Upper lobe of right lung (tissue), 1 donor: ENCODE measurements at regions not wholly inside any gene's neighbourhood (a gene's known extent, or its start where the extent isn't known, plus 50 kb on each side); places are given as distances from the start of the nearest gene placed in this dataset.

Experiments
- ATAC-seq: fragments of 200-7000 bp; cut with Tn5 transposase; one replicate; pipeline ENCODE4 v1.9.1; 2020; ENCODE audit warnings: mild to moderate bottlenecking, moderate library complexity
- DNase-seq: peaks from one replicate; pipeline ENCODE4 v3.0.0-alpha.2; 2020
- H3K27ac ChIP-seq: fragments of 200-600 bp; one replicate; pipeline ENCODE4 v1.8.0; 2022
- H3K27me3 ChIP-seq: fragments of 200-600 bp; one replicate; pipeline ENCODE4 v1.8.0; 2022; ENCODE audit warnings: mild to moderate bottlenecking
- H3K36me3 ChIP-seq: fragments of 200-600 bp; one replicate; pipeline ENCODE4 v1.8.0; 2022
- H3K4me1 ChIP-seq: fragments of 200-600 bp; one replicate; pipeline ENCODE4 v1.8.0; 2022
- H3K4me3 ChIP-seq: fragments of 200-600 bp; one replicate; pipeline ENCODE4 v1.8.0; 2022; ENCODE audit warnings: mild to moderate bottlenecking
- H3K9me3 ChIP-seq: fragments of 200-600 bp; one replicate; pipeline ENCODE4 v1.8.0; 2022
- CTCF ChIP-seq: fragments of 200-600 bp; IDR thresholded peaks from one replicate; pipeline ENCODE4 v1.8.0; 2022; ENCODE audit warnings: antibody characterized with exemption
- intact Hi-C: fragments of 100-400 bp; cut with DNase I; formaldehyde crosslinking; loops from one replicate; pipeline ENCODE4 v1.11.0; 2022
- donor health status: DM: no; HTN: yes; CAD: no; lungs with severe emphysema.

DNA sequence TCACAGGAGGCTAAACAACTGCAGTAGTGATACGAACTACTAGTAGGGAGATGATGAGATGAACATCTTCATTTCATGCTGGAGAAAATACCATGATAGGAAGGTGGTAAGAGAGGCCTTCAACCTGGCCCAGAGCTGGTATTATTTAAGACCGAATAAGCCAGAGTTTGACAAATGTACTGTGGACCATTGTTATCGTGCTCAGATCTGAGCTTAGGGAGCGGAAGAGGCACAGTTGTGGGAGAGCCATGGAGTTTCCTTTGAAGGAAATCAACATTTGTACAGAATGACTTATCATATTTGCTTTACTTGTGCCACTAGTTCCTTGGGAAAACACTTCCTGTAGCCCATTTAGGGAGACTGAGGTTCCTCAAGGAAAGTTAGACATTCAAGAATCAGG, 260.6 kb upstream of the TNP1 start:
- no peak overlapping the region for H3K27ac ChIP-seq
- no peaks in the 10 kb centered on the region for H3K36me3 ChIP-seq
- no peaks in the 10 kb centered on the region for H3K4me1 ChIP-seq
- no peak overlapping the region for H3K4me3 ChIP-seq
- no peaks in the 10 kb centered on the region for H3K27me3 ChIP-seq
- intact Hi-C loops = no loop called here
- DNase-seq (no peak), ATAC-seq (no peak)
- H3K9me3 ChIP-seq = no peaks in the 10 kb centered on the region
- no peak for TF ChIP-seq CTCF

DNA sequence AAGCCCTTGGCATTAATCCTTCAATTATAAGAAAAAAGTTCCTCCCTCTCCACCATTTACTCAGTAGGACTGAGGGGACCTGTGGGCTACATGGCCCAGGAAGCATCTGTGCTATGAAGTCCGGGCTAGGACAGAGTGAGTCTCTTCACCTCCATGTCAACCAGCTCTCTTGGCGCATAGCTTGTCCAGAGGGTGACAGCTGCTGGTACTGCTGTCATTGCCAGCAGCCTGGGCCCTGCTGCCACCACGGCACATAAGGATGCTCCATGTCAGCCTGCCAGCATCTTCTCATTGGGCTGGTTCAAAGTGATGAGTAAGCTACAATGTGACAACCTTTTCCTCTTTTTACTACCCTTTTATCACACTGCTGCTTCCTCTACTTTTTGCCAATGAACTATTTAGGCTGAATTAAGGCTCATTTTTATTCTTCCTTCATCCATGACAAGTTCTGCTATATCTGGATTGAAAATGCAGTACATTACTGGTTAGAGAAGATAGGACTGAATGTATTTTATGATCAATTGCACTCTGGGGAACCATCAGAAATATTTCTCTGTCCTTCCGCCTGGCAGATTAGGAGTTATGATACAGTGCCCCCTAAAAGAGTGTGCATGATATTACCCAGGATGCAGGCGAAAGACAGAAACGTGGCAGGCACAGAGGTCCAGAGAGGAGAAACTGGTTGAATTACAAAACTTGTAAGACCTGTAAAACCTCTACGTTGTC, 258.9 kb upstream of the TNP1 start:
- TF ChIP-seq CTCF = no peak
- DNase-seq (no peak), ATAC-seq (no peak)
- no peaks in the 10 kb centered on the region for H3K4me1 ChIP-seq
- intact Hi-C loops = no loop called here
- no peaks in the 10 kb centered on the region for H3K27me3 ChIP-seq
- no peak overlapping the region for H3K4me3 ChIP-seq
- H3K9me3 ChIP-seq = no peaks in the 10 kb centered on the region
- H3K36me3 ChIP-seq = no peaks in the 10 kb centered on the region
- no peak overlapping the region for H3K27ac ChIP-seq

DNA sequence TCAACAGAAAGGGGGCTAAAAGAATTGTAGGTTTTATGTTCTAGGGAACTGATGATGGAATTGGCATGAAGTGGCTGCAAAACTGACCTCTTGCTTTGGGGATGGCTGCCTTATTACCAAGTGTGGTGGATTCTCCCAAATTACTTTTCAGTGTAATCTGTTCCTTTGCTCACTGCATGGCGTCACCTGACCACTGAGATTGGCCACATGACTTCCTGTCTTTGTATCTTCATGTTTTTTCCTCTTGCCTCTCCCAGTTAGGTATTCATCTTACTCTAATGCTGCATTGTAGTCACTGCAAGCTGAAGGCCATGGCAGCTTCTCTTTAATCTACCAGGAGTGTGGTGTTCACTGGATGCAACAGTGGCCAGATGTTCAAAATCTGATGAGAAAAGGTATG, 257.7 kb upstream of the TNP1 start:
- no peaks in the 10 kb centered on the region for H3K4me1 ChIP-seq
- DNase-seq = no peak
- intact Hi-C loops = no loop called here
- no peaks in the 10 kb centered on the region for H3K36me3 ChIP-seq
- no peak overlapping the region for H3K27ac ChIP-seq
- no peak for ATAC-seq
- no peak overlapping the region for H3K4me3 ChIP-seq
- no peaks in the 10 kb centered on the region for H3K27me3 ChIP-seq
- TF ChIP-seq CTCF = no peak
- no peaks in the 10 kb centered on the region for H3K9me3 ChIP-seq

DNA sequence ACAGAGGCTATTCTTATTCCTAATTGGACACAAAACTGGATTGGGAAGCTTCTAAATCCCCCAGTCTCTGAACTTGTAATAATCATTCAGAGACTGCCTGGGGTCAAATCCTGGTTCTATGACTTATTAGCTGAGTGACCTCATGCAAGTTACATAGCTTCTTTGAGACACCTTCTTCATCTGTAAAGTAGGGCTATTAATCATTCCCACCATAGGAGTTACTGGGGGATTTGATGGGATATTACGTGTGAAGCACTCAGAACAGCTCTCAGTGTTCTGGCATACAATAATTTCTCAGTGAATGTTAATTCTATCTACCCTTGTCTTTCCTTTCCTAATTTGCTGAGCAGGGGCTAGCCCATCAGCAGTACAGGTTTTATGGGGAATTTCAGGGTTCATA, 256.7 kb upstream of the TNP1 start:
- Histone ChIP-seq H3K27me3 (no peaks in the 10 kb centered on the region), H3K4me3 (no peak overlapping the region), H3K27ac (no peak overlapping the region), H3K4me1 (no peaks in the 10 kb centered on the region), H3K36me3 (no peaks in the 10 kb centered on the region), H3K9me3 (no peaks in the 10 kb centered on the region)
- intact Hi-C loops = no loop called here
- no peak for DNase-seq
- no peak for TF ChIP-seq CTCF
- ATAC-seq = no peak

DNA sequence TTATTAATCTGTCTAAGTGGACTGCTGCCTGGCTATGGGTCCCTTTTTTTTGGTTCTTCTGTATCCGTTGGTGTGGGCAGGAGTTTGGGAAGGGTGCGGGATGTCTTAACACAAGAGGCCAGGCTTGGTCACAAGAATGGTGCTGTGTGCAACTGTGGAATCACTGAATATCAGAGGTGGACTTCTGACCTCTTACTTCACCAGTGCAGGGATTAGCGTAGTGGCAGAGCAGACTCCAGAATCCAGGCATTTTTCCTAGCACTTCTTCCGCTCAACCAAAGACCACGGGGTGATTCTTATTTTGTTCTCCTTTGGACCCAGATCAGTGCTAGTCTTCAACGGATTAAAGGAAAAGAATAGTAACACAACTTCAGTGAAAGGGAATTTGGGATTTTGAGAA, 254.3 kb upstream of the TNP1 start:
- no peaks in the 10 kb centered on the region for H3K4me1 ChIP-seq

More for the DNA sequence above, 254.3 kb upstream of the TNP1 start:
- ATAC-seq (no peak), DNase-seq (no peak)
- H3K27me3 ChIP-seq = no peaks in the 10 kb centered on the region
- TF ChIP-seq CTCF = no peak
- H3K4me3 ChIP-seq = no peak overlapping the region
- intact Hi-C loops = no loop called here
- H3K36me3 ChIP-seq = no peaks in the 10 kb centered on the region
- H3K27ac ChIP-seq = no peak overlapping the region
- H3K9me3 ChIP-seq = no peaks in the 10 kb centered on the region
